H1 (cell line): ENCODE measurements at regions not wholly inside any gene's neighbourhood (a gene's known extent, or its start where the extent isn't known, plus 50 kb on each side); places are given as distances from the start of the nearest gene placed in this dataset.

Experiments
- CTCF ChIA-PET: fragments of 300-600 bp; sonication (Branson Sonifier 250); formaldehyde crosslinking; loops from one replicate; lab custom pipeline; 2021; ENCODE audit not compliant: partially characterized antibody; lab: Charles Lee
- POLR2A ChIA-PET: fragments of 300-600 bp; sonication (Branson Sonifier 250); formaldehyde crosslinking; loops from one replicate; lab custom pipeline; 2021; ENCODE audit warnings: inconsistent platforms; ENCODE audit not compliant: partially characterized antibody; lab: Charles Lee
- DNase-seq, 2 experiments: peaks; one replicate each; pipeline versions ENCODE4 v3.0.0 to v3.0.0-alpha.2; 2010 to 2022; ENCODE audit warnings: low spot score in 2 of 2, low read depth in 1 of 2, mixed read lengths in 1 of 2
- FAIRE-seq: peaks from 2 replicates; lab custom pipeline; 2011; peaks lifted over from hg19 to GRCh38; lab: Jason Lieb, UNC
- H2AFZ ChIP-seq: 2 replicates; pipeline ENCODE4 v1.8.1; 2012; ENCODE audit warnings: low read length, inconsistent platforms
- H2AK5ac ChIP-seq: 2 replicates; pipeline ENCODE4 v1.6.1; 2013; ENCODE audit warnings: low read depth, low read length
- H2BK120ac ChIP-seq: replicated peaks from 2 replicates; pipeline ENCODE3; 2013; ENCODE audit warnings: low read depth, low read length, inconsistent platforms
- H2BK12ac ChIP-seq: 2 replicates; pipeline ENCODE4 v1.6.1; 2013; ENCODE audit warnings: low read depth, low read length
- H2BK15ac ChIP-seq: 2 replicates; pipeline ENCODE4 v1.6.1; 2013; ENCODE audit warnings: low read length
- H2BK20ac ChIP-seq: 2 replicates; pipeline ENCODE4 v1.6.1; 2013; ENCODE audit warnings: low read length
- H2BK5ac ChIP-seq: 2 replicates; pipeline ENCODE4 v1.6.1; 2013; ENCODE audit warnings: low read depth, low read length
- H3K14ac ChIP-seq: 2 replicates; pipeline ENCODE4 v1.6.1; 2013; ENCODE audit warnings: inconsistent platforms; ENCODE audit not compliant: insufficient read length
- H3K18ac ChIP-seq: 2 replicates; pipeline ENCODE4 v1.6.1; 2013; ENCODE audit warnings: low read length; ENCODE audit errors: extremely low read depth
- H3K23ac ChIP-seq: 2 replicates; pipeline ENCODE4 v1.6.1; 2013; ENCODE audit warnings: inconsistent platforms; ENCODE audit not compliant: insufficient read length
- H3K23me2 ChIP-seq: 2 replicates; pipeline ENCODE4 v1.6.1; 2013; ENCODE audit warnings: low read depth, low read length
- H3K27ac ChIP-seq: 2 replicates; pipeline ENCODE4 v1.6.1; 2011; ENCODE audit warnings: low read depth, low read length, inconsistent platforms
- H3K27me3 ChIP-seq, 4 experiments: replicated peaks in 1 of 4; 1 replicate in 1 of 4; 2 replicates in 3 of 4; pipeline versions ENCODE4 v1.6.1 to v1.8.1; 2011 to 2013; ENCODE audit warnings: low read length in 3 of 4, mild to moderate bottlenecking in 3 of 4, inconsistent platforms in 2 of 4, mixed read lengths in 2 of 4, moderate library complexity in 1 of 4; ENCODE audit not compliant: control insufficient read depth in 3 of 4, insufficient read depth in 3 of 4; ENCODE audit errors: extremely low read depth in 1 of 4
- H3K36me3 ChIP-seq, 4 experiments: 2 replicates each; pipeline versions ENCODE4 v1.6.1 to v1.8.1; 2011 to 2013; ENCODE audit warnings: mild to moderate bottlenecking in 4 of 4, low read length in 3 of 4, moderate library complexity in 2 of 4, control low read depth in 1 of 4, inconsistent platforms in 1 of 4; ENCODE audit not compliant: insufficient read depth in 4 of 4, control insufficient read depth in 2 of 4
- H3K4ac ChIP-seq: replicated peaks from 2 replicates; pipeline ENCODE3; 2013; ENCODE audit warnings: low read length, low read depth, mixed read lengths, inconsistent platforms; ENCODE audit not compliant: insufficient read length
- H3K4me1 ChIP-seq, 4 experiments: replicated peaks in 1 of 4; 1 replicate in 1 of 4; 2 replicates in 3 of 4; pipeline versions ENCODE4 v1.6.1 to v1.8.1; 2011 to 2013; ENCODE audit warnings: low read length in 3 of 4, inconsistent platforms in 2 of 4, mixed read lengths in 1 of 4; ENCODE audit not compliant: insufficient read depth in 4 of 4, control insufficient read depth in 3 of 4
- H3K4me2 ChIP-seq, 2 experiments: 2 replicates each; pipeline versions ENCODE4 v1.6.1 to v1.8.1; 2011 to 2013; ENCODE audit warnings: low read depth in 2 of 2, low read length in 2 of 2, control low read depth in 1 of 2, inconsistent platforms in 1 of 2, mild to moderate bottlenecking in 1 of 2; ENCODE audit not compliant: insufficient read depth in 1 of 2
- H3K4me3 ChIP-seq, 4 experiments: fragments of 200-600, 300-600 bp in 1 of 4; sonication (generic), shearing (Covaris generic), sonication (Bioruptor Twin) in 1 of 4; 2 replicates each; pipeline versions ENCODE4 v1.5.1 to v1.8.1; 2011 to 2016; ENCODE audit warnings: low read length in 4 of 4, low read depth in 3 of 4, control low read depth in 2 of 4, inconsistent platforms in 2 of 4, mild to moderate bottlenecking in 2 of 4, mixed read lengths in 1 of 4, moderate library complexity in 1 of 4; ENCODE audit not compliant: insufficient read depth in 2 of 4; ENCODE audit errors: extremely low read depth in 1 of 4
- H3K56ac ChIP-seq: replicated peaks from 2 replicates; pipeline ENCODE3; 2013; ENCODE audit warnings: low read depth, mild to moderate bottlenecking, mixed read lengths, low read length, inconsistent platforms; ENCODE audit not compliant: insufficient read length
- H3K79me1 ChIP-seq: 2 replicates; pipeline ENCODE4 v1.6.1; 2013; ENCODE audit warnings: low read depth, low read length, control low read depth
- H3K79me2 ChIP-seq, 2 experiments: 2 replicates each; pipeline versions ENCODE4 v1.6.1 to v1.8.1; 2012 to 2013; ENCODE audit warnings: low read length in 2 of 2, mild to moderate bottlenecking in 2 of 2, inconsistent platforms in 1 of 2; ENCODE audit not compliant: insufficient read depth in 2 of 2, control insufficient read depth in 1 of 2
- H3K9ac ChIP-seq, 4 experiments: replicated peaks in 1 of 4; 1 replicate in 1 of 4; 2 replicates in 3 of 4; pipeline versions ENCODE4 v1.6.1 to v1.8.1; 2011 to 2013; ENCODE audit warnings: low read depth in 3 of 4, low read length in 3 of 4, control low read depth in 2 of 4, mild to moderate bottlenecking in 2 of 4, moderate library complexity in 2 of 4, inconsistent platforms in 1 of 4; ENCODE audit errors: extremely low read depth in 1 of 4
- H3K9me3 ChIP-seq, 2 experiments: 2 replicates each; pipeline versions ENCODE4 v1.6.1 to v1.8.1; 2012 to 2013; ENCODE audit warnings: mild to moderate bottlenecking in 2 of 2, moderate library complexity in 2 of 2, control low read depth in 1 of 2, inconsistent platforms in 1 of 2, low read depth in 1 of 2, low read length in 1 of 2, mixed read lengths in 1 of 2; ENCODE audit not compliant: insufficient read depth in 2 of 2
- H4K20me1 ChIP-seq, 2 experiments: replicated peaks in 1 of 2; 2 replicates each; pipeline versions ENCODE3 to v1.8.1; 2011 to 2013; ENCODE audit warnings: inconsistent platforms in 2 of 2, low read length in 2 of 2, mild to moderate bottlenecking in 1 of 2; ENCODE audit not compliant: insufficient read depth in 2 of 2, control insufficient read depth in 1 of 2
- H4K5ac ChIP-seq: 2 replicates; pipeline ENCODE4 v1.6.1; 2013; ENCODE audit warnings: low read length, low read depth, mixed read lengths, inconsistent platforms; ENCODE audit not compliant: insufficient read length
- H4K8ac ChIP-seq: 2 replicates; pipeline ENCODE4 v1.8.0; 2013; ENCODE audit warnings: mild to moderate bottlenecking, moderate library complexity, low read length, inconsistent platforms; ENCODE audit not compliant: insufficient read depth; ENCODE audit errors: extremely low read depth
- H4K91ac ChIP-seq: replicated peaks from 2 replicates; pipeline ENCODE3; 2013; ENCODE audit warnings: low read length, mixed read lengths, inconsistent platforms; ENCODE audit not compliant: insufficient read length
- BACH1 ChIP-seq: IDR thresholded peaks from 2 replicates; pipeline ENCODE4 v1.6.1; 2012; ENCODE audit warnings: low read length, improper control_type of control experiment
- CEBPB ChIP-seq: IDR thresholded peaks from 2 replicates; pipeline ENCODE4 v1.6.1; 2012; ENCODE audit warnings: low read depth, low read length
- FOSL1 ChIP-seq: IDR thresholded peaks from 2 replicates; pipeline ENCODE4 v1.6.1; 2011; ENCODE audit warnings: mild to moderate bottlenecking, low read depth, low read length, moderate library complexity; ENCODE audit not compliant: insufficient read depth
- SIRT6 ChIP-seq: IDR thresholded peaks from one replicate; pipeline ENCODE4 v1.7.1; 2012; ENCODE audit warnings: low read length, inconsistent platforms
- YY1 ChIP-seq: IDR thresholded peaks from 2 replicates; pipeline ENCODE4 v1.6.1; 2011; ENCODE audit warnings: low read depth, mild to moderate bottlenecking, low read length
- WGBS, 2 experiments: shearing (Covaris generic) in 1 of 2; methylation state at CpG; one replicate each; pipeline versions ENCODE4 v1.1.6 to v1.1.7; 2013 to 2015; ENCODE audit warnings: low lambda C conversion rate in 2 of 2, mixed read lengths in 2 of 2, inconsistent platforms in 1 of 2, low coverage in 1 of 2, missing lambda C conversion rate in 1 of 2; ENCODE audit not compliant: insufficient replicate concordance in 2 of 2, insufficient coverage in 1 of 2, insufficient read length in 1 of 2; ENCODE audit errors: extremely low coverage in 1 of 2, missing lambda C conversion rate in 1 of 2; 5-methylcytosine and 5-hydroxymethylcytosine counted together

DNA sequence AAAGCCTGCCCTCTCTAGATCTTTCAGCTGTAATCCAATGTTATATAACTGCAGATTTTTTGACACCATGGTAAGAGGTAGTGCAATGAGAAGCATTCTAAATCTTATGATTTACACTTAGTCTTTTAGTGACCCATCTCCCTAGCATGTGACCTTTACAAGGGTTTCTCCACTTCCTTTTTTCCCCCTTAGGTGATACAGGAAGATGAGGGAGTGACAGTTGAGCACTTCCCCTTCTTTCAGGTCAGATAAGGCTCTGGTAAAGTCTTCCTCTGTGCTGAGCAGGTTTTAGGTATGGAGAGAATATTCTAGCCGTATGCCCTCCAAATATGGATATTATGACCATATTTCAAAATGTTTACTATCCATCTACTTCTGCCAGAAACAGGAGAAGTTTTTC is 753.6 kb downstream of the JRKL start:
- H3K4me1 ChIP-seq = no peaks in the 10 kb centered on the region
- H2BK120ac ChIP-seq = no peak overlapping the region
- no peaks in the 10 kb centered on the region for H4K20me1 ChIP-seq
- no peak overlapping the region for H2BK5ac ChIP-seq
- H3K23ac ChIP-seq = no peak overlapping the region
- H4K8ac ChIP-seq = no peak overlapping the region
- no peaks in the 10 kb centered on the region for H3K23me2 ChIP-seq
- H2AK5ac ChIP-seq = no peak overlapping the region
- H3K4ac ChIP-seq = no peak overlapping the region
- no peak overlapping the region for H2BK12ac ChIP-seq
- H2BK15ac ChIP-seq = no peak overlapping the region
- no peak overlapping the region for H4K91ac ChIP-seq
- no peaks in the 10 kb centered on the region for H3K27me3 ChIP-seq
- WGBS, 2 experiments = 92% methylated on average over 1 of the region's 1 CpG; no CpG with 5 or more reads in 1 of the 2 experiments
- POLR2A ChIA-PET = no interaction called here
- no peak overlapping the region for H3K27ac ChIP-seq
- no peak overlapping the region for H3K9ac ChIP-seq
- TF ChIP-seq CEBPB (no peak), BACH1 (no peak), SIRT6 (no peak), FOSL1 (no peak), YY1 (no peak)
- H3K79me2 ChIP-seq = no peaks in the 10 kb centered on the region
- H3K4me2 ChIP-seq = no peak overlapping the region
- H3K36me3 ChIP-seq = no peaks in the 10 kb centered on the region
- H2BK20ac ChIP-seq = no peak overlapping the region
- H3K56ac ChIP-seq = no peak overlapping the region
- FAIRE-seq (no peak), DNase-seq (no peak)
- H3K79me1 ChIP-seq = no peaks in the 10 kb centered on the region
- H3K18ac ChIP-seq = no peak overlapping the region
- no peak overlapping the region for H4K5ac ChIP-seq
- H3K4me3 ChIP-seq = no peak overlapping the region
- H3K14ac ChIP-seq = no peak overlapping the region
- CTCF ChIA-PET = interaction anchor here (0.9 to 2.0 kb wide), 2 partner anchors 57 to 680 kb away, joined by 3 to 13 read pairs; no protein-coding TSS in a partner anchor
- no peak overlapping the region for H2AFZ ChIP-seq
- no peaks in the 10 kb centered on the region for H3K9me3 ChIP-seq
